Duodenal mucosa (tissue), 2 donors: ENCODE measurements at regions not wholly inside any gene's neighbourhood (a gene's known extent, or its start where the extent isn't known, plus 50 kb on each side); places are given as distances from the start of the nearest gene placed in this dataset.
"Not testable (repeated sequence)": the region's sequence is repeated elsewhere in the genome, so short reads cannot be mapped to it uniquely, and the experiment has no call there.

Experiments used
- H3K27ac ChIP-seq: one replicate; pipeline ENCODE4 v1.7.0; 2013; ENCODE audit warnings: low read depth, low read length
- H3K27me3 ChIP-seq, 2 donors: one replicate each; pipeline ENCODE4 v1.7.0; 2013; ENCODE audit warnings: low read length in 2 of 2, control low read depth in 1 of 2; ENCODE audit not compliant: insufficient read depth in 2 of 2, control insufficient read depth in 1 of 2
- H3K36me3 ChIP-seq, 2 donors: one replicate each; pipeline ENCODE4 v1.7.0; 2013; ENCODE audit warnings: low read length in 2 of 2, control low read depth in 1 of 2; ENCODE audit not compliant: insufficient read depth in 2 of 2, control insufficient read depth in 1 of 2
- H3K4me1 ChIP-seq, 2 donors: one replicate each; pipeline ENCODE4 v1.7.0; 2013; ENCODE audit warnings: low read length in 2 of 2, control low read depth in 1 of 2; ENCODE audit not compliant: insufficient read depth in 2 of 2, control insufficient read depth in 1 of 2
- H3K4me3 ChIP-seq, 2 donors: one replicate each; pipeline ENCODE4 v1.7.0; 2013; ENCODE audit warnings: low read length in 2 of 2, low read depth in 1 of 2
- H3K9ac ChIP-seq, 2 donors: one replicate each; pipeline ENCODE4 v1.7.0; 2013; ENCODE audit warnings: low read length in 2 of 2, low read depth in 1 of 2
- H3K9me3 ChIP-seq, 2 donors: one replicate each; pipeline ENCODE4 v1.7.0; 2013; ENCODE audit warnings: low read length in 2 of 2, control low read depth in 1 of 2; ENCODE audit not compliant: control insufficient read depth in 1 of 2

DNA sequence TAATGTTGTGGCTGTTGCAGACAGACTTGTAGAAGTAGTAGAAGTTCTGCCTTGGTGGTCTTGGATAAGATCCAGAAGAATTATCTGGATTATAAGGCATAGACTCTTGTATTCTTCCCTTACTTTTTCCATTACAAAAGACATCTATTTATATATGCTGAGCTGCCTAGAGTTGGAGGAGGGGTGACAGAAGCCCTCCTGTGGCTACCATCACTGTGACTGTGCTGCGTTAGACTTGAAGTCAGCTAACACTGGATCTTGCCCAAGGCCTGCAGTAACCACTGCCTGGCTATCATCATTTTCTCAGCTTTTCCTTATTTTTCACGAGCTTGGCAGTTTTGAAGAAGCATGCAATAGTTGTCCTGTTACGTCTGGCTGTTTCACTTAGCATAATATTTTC, 684.8 kb upstream of the BCHE start:
- no peaks in the 10 kb centered on the region for H3K4me1 ChIP-seq
- H3K27ac ChIP-seq: no peak overlapping the region
- no peak overlapping the region for H3K9ac ChIP-seq
- H3K9me3 ChIP-seq: no peaks in the 10 kb centered on the region
- H3K36me3 ChIP-seq: no peaks in the 10 kb centered on the region
- no peaks in the 10 kb centered on the region for H3K27me3 ChIP-seq
- no peak overlapping the region for H3K4me3 ChIP-seq

DNA sequence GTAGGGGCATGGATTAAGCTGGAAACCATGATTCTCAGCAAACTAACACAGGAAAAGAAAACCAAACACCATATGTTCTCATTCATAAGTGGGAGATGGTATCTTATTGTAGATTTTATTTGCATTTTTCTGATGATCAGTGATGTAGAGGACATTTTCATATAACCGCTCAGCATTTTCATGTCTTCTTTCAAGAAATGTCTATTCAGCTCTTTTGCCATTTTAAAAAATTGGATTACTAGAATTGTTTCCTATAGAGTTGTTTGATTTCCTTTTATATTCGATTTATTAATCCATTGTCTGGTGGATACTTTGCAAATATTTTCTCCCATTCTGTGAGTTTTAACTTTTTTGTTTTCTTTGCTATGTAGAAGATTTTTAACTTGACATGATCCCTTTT, 682.2 kb upstream of the BCHE start:
- Histone ChIP-seq H3K9ac (no peak overlapping the region), H3K27me3 (no peaks in the 10 kb centered on the region), H3K4me3 (no peak overlapping the region)

DNA sequence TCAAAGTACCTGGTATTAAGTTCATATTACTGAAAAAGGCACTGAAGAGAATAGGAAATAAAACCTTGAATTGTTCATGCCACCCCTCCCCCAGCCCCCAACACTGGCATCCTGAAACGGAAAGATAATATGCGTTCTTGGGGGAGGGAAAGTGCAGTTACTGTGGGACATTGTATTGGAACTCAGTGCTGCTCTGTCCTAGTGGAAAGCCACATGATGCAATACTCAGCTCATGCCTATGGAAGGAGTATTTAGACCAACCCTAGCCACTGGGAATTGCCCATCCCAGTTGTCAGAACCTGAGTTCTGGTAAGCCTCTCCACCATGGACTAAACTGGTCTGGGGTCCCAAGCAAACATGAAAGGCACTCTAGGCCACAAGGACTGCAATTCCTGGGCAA, 680.8 kb upstream of the BCHE start:
- Histone ChIP-seq H3K9me3 (no peaks in the 10 kb centered on the region), H3K27ac (no peak overlapping the region), H3K9ac (no peak overlapping the region), H3K27me3 (no peaks in the 10 kb centered on the region), H3K36me3 (no peaks in the 10 kb centered on the region), H3K4me3 (no peak overlapping the region), H3K4me1 (no peaks in the 10 kb centered on the region)

More for the DNA sequence above, 682.2 kb upstream of the BCHE start:
- Histone ChIP-seq H3K27ac (no peak overlapping the region), H3K36me3 (no peaks in the 10 kb centered on the region), H3K9me3 (no peaks in the 10 kb centered on the region), H3K4me1 (no peaks in the 10 kb centered on the region)

DNA sequence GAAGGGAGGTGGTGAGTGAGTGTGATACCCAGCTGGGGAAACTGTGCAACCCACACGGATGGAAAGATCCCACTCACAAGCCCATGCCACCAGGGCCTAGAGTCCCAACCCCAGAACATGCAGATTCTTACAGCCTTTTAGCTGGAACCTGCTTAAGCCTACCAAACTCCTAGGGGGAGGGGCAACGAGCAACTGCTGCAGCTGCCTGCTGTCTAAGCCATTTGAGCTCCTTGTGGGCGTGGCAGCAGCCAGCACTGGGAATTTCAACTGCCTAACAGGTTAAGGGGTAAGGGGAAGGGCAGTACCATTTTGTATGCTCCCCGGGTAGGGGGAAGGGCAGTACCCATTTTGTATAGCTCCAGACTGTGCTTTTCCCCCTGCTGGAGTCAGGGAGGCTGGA, 673.2 kb upstream of the BCHE start:
- Histone ChIP-seq H3K27ac (no peak overlapping the region), H3K27me3 (no peaks in the 10 kb centered on the region), H3K9me3 (no peaks in the 10 kb centered on the region), H3K4me3 (no peak overlapping the region), H3K4me1 (no peaks in the 10 kb centered on the region), H3K9ac (no peak overlapping the region), H3K36me3 (no peaks in the 10 kb centered on the region)

DNA sequence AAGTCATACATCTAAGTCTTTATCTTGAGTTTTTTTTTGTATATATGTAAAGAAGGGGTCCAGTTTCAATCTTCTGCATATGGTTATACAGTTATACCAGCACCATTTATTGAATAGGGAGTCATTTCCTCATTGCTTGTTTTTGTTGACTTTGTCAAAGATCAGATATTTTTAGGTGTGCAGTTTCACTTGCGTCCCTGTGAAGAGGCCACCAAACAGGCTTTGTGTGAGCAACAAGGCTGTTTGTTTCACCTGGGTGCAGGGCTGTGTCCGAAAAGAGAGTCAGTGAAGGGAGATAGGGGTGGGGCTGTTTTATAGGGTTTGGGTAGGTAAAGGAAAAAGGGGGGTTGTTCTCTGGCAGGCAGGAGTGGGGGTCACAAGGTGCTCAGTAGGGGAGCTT, 663.2 kb upstream of the BCHE start:
- not testable (repeated sequence) for H3K4me3 ChIP-seq, H3K4me1 ChIP-seq, H3K9me3 ChIP-seq, H3K27ac ChIP-seq, H3K36me3 ChIP-seq, H3K27me3 ChIP-seq, H3K9ac ChIP-seq

DNA sequence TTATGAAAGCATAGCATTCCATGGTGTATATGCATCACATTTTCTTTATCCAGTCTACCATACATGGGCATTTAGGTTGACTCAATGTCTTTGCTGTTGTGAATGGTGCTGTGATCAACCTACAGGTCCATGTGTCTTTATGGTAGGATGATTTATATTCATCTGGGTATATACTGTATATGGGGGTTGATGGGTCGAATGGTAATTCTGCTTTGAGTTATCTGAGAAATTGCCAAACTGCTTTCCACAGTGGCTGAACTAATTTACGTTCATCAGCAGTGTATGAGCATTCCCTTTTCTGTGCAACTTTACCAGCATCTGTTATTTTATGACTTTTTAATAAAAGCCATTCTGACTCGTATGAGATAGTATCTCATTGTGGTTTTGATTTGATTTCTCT, 662.4 kb upstream of the BCHE start:
- H3K27ac ChIP-seq: no peak overlapping the region
- no peaks in the 10 kb centered on the region for H3K9me3 ChIP-seq
- no peaks in the 10 kb centered on the region for H3K27me3 ChIP-seq
- H3K9ac ChIP-seq: no peak overlapping the region
- no peak overlapping the region for H3K4me3 ChIP-seq
- no peaks in the 10 kb centered on the region for H3K4me1 ChIP-seq
- no peaks in the 10 kb centered on the region for H3K36me3 ChIP-seq

DNA sequence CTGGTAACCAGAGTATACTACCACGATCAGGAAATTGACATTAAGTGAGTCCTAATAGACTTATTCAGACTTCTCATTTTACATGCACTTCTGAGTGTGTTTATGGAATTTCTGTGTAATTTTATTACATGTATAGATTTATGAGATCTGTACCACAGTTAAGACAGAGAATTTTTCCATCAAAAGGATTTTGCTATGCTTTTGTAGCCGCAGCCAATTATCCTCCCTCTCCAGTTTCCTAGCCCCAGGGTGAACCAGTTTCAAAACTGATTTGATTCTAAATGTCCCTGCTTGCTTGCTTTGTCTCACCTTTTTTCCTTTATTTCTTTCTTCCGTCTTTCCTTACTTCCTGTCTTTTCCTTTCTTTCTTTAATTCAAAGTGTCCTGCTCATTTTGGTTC, 661.2 kb upstream of the BCHE start:
- Histone ChIP-seq H3K27ac (no peak overlapping the region), H3K9ac (no peak overlapping the region), H3K36me3 (no peaks in the 10 kb centered on the region), H3K9me3 (no peaks in the 10 kb centered on the region), H3K4me3 (no peak overlapping the region), H3K4me1 (no peaks in the 10 kb centered on the region), H3K27me3 (no peaks in the 10 kb centered on the region)

DNA sequence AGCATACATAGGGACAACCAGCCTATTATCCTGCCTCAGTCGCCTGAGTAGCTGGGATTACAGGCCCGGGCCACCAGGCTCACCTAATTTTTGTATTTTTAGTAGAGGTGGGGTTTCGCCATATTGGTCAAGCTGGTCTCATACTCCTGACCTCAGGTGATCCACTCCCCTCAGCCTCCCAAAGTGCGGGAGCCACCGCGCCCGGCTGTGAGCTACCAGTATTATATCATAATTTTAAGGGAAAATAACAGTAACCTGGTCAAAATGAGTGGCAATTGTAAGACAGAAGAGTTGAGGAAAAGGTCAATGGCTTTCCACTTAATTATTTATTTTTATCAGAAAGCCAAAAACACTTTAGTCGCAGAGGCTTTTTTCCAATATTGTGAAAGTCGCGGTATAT, 652.6 kb upstream of the BCHE start:
- Histone ChIP-seq H3K27ac (no peak overlapping the region), H3K4me3 (no peak overlapping the region), H3K9ac (no peak overlapping the region), H3K4me1 (no peaks in the 10 kb centered on the region), H3K27me3 (no peaks in the 10 kb centered on the region), H3K36me3 (no peaks in the 10 kb centered on the region), H3K9me3 (no peaks in the 10 kb centered on the region)

DNA sequence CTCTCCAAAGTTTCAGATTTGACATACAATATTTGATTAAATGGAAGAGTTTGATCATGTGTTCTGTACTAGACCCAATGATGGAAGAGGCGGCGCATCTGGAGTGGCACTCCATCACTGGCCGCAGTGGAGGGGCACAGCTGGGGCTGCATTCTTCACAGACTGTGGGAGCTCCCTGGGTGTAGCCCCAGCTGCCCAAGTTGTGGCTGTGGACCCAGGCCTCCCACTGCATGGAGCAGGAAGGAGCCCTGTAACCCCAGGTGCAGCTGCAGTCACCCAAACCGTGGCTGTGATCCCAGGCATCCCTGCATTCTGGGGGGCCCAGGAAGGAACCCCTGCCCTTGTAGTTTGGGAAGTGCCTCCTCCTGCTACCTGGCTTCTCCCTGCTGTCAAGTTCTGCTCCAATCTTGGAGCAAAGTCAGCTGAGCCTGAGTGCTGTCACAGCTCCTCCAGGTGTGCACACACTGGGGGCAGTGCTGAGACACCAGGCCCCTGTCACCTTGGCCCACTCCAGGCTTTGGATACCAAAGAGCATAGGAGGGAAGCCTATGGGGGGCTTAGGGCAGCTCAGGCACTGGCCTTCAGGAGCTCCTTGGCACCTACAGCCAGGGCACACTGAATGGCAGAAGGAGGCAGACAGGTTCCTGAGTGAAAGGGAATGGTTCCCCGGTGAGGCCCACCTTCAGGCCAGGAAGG, 651.9 kb upstream of the BCHE start:
- no peaks in the 10 kb centered on the region for H3K4me1 ChIP-seq
- no peaks in the 10 kb centered on the region for H3K9me3 ChIP-seq
- H3K4me3 ChIP-seq: no peak overlapping the region
- H3K9ac ChIP-seq: no peak overlapping the region
- H3K27ac ChIP-seq: no peak overlapping the region
- H3K36me3 ChIP-seq: no peaks in the 10 kb centered on the region
- H3K27me3 ChIP-seq: no peaks in the 10 kb centered on the region

DNA sequence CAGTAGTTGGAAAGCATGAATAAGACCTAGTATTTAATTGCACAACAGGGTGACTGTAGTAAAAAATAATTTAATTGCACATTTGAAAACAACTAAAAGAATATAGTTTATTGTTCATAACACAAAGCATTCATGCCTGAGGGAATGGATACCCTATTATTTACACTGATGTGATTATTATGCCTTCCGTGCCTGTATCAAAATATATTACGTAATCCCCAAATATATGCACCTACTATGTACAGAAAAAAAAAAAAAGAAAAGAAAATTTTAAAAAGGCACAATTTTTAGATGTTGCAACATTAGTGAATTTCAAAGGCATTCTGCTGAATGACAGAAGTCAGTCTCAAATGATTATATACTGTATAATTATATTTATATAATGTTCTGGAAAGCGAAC, 647.2 kb upstream of the BCHE start:
- no peaks in the 10 kb centered on the region for H3K4me1 ChIP-seq
- H3K9ac ChIP-seq: no peak overlapping the region
- no peak overlapping the region for H3K27ac ChIP-seq
- no peaks in the 10 kb centered on the region for H3K27me3 ChIP-seq
- no peak overlapping the region for H3K4me3 ChIP-seq
- no peaks in the 10 kb centered on the region for H3K9me3 ChIP-seq
- H3K36me3 ChIP-seq: no peaks in the 10 kb centered on the region

DNA sequence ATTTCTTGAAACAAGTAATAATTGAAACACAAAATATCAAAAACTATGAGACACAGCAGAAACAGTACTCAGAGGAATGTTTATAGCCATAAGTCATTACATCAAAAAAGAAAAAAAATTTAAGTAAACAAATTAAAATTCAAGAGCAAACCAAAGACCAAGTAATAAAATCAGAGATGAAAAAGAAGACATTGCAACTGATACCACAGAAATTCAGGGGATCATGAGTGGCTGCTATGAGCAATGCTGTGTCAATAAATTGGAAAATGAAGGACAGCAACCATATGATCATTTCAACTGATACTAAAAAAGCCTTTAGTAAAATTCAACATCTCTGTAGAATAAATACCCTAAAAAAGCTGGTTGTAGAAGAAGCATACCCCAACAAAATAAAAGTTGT, 644.1 kb upstream of the BCHE start:
- H3K9me3 ChIP-seq: no peaks in the 10 kb centered on the region
- no peak overlapping the region for H3K9ac ChIP-seq
- no peak overlapping the region for H3K27ac ChIP-seq
- no peaks in the 10 kb centered on the region for H3K4me1 ChIP-seq
- H3K27me3 ChIP-seq: no peaks in the 10 kb centered on the region
- no peak overlapping the region for H3K4me3 ChIP-seq
- H3K36me3 ChIP-seq: no peaks in the 10 kb centered on the region
